ENCODE measurements at regions not wholly inside any gene's neighbourhood (a gene's known extent, or its start where the extent isn't known, plus 50 kb on each side); places are given as distances from the start of the nearest gene placed in this dataset.

GRCh38 chr10:69715899-69716606, 85.7 kb upstream of the COL13A1 start:
- TF ChIP-seq POLR2A (IDR thresholded peaks at IDR 0.05) (no peak), CTCF (IDR thresholded peaks at IDR 0.05) (no peak)
